Tibial nerve (tissue), 4 donors: ENCODE measurements at regions not wholly inside any gene's neighbourhood (a gene's known extent, or its start where the extent isn't known, plus 50 kb on each side); places are given as distances from the start of the nearest gene placed in this dataset.

Experiments
- CTCF ChIP-seq, 5 experiments: fragments of 200-600 bp in 3 of 5; fragments of 450-650 bp in 2 of 5; sonication (generic) in 3 of 5; IDR thresholded peaks; one replicate each; pipeline ENCODE4 v1.5.1; 2016 to 2019; ENCODE audit warnings: antibody characterized with exemption in 5 of 5, mild to moderate bottlenecking in 3 of 5, moderate library complexity in 2 of 5
- EP300 ChIP-seq, 2 donors: sonication (generic); formaldehyde crosslinking; IDR thresholded peaks; one replicate each; pipeline ENCODE4 v1.6.1; 2017; ENCODE audit warnings: antibody characterized with exemption in 2 of 2, mild to moderate bottlenecking in 1 of 2
- POLR2A ChIP-seq, 2 donors: fragments of 450-650 bp; IDR thresholded peaks; one replicate each; pipeline ENCODE4 v1.6.1; 2017; ENCODE audit warnings: antibody characterized with exemption in 2 of 2, mild to moderate bottlenecking in 2 of 2, moderate library complexity in 2 of 2

DNA sequence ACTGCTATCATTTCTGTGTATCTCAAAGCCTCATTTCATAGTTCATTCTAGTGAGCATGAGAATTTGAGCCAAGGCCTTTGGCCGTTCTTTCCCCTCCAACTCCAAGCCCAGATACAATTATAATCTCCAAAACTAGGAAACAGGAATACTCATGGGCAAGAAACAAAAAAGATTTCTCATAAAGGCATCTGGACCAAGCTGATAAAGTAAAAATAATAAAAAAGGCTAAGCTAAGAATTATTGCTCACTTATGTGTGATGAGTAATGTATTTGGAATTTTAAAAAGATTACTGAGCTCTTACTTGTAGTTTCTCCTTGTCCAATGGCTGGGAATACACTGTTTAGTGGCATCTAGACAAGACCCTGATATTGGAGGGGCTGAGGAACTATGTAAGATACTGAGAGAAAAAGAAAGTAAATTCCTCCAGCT, 196.4 kb upstream of the POM121L12 start:
- TF ChIP-seq CTCF (IDR thresholded peaks at IDR 0.05) (no peak), POLR2A (IDR thresholded peaks at IDR 0.05) (no peak), EP300 (IDR thresholded peaks at IDR 0.05) (no peak)
